ENCODE measurements at regions not wholly inside any gene's neighbourhood (a gene's known extent, or its start where the extent isn't known, plus 50 kb on each side); places are given as distances from the start of the nearest gene placed in this dataset.
"Not testable (repeated sequence)": the region's sequence is repeated elsewhere in the genome, so short reads cannot be mapped to it uniquely, and the experiment has no call there.

GRCh38 chr13:73809561-73809960, 324.6 kb downstream of the KLF12 start:
- no peak overlapping the region for H3K4me3 ChIP-seq (ENCODE audit: low read depth, low read length)
- TF ChIP-seq CTCF (IDR thresholded peaks at IDR 0.05; ENCODE audit: borderline replicate concordance, insufficient read depth, low read depth, low read length) = no peak

GRCh38 chr13:73808318-73808717, 325.9 kb downstream of the KLF12 start:
- no peak for TF ChIP-seq CTCF (IDR thresholded peaks at IDR 0.05; ENCODE audit: borderline replicate concordance, insufficient read depth, low read depth, low read length)
- H3K4me3 ChIP-seq (ENCODE audit: low read depth, low read length) = no peak overlapping the region

- H3K4me3 ChIP-seq (ENCODE audit: low read depth, low read length) = not testable (repeated sequence)
These were observed 328.8 kb downstream of the KLF12 start for GRCh38 chr13:73805326-73805958.

- no peak overlapping the region for H3K4me3 ChIP-seq (ENCODE audit: low read depth, low read length)
- no peak for TF ChIP-seq CTCF (IDR thresholded peaks at IDR 0.05; ENCODE audit: borderline replicate concordance, insufficient read depth, low read depth, low read length)
These were observed 330.2 kb downstream of the KLF12 start for GRCh38 chr13:73803997-73804396.

- no peak for TF ChIP-seq CTCF (IDR thresholded peaks at IDR 0.05; ENCODE audit: borderline replicate concordance, insufficient read depth, low read depth, low read length)
These were observed 334.2 kb downstream of the KLF12 start for GRCh38 chr13:73800011-73800410.

GRCh38 chr13:73794755-73795154, 339.4 kb downstream of the KLF12 start:
- H3K4me3 ChIP-seq (ENCODE audit: low read depth, low read length) = no peak overlapping the region
- no peak for TF ChIP-seq CTCF (IDR thresholded peaks at IDR 0.05; ENCODE audit: borderline replicate concordance, insufficient read depth, low read depth, low read length)

More at GRCh38 chr13:73800011-73800410, 334.2 kb downstream of the KLF12 start:
- H3K4me3 ChIP-seq (ENCODE audit: low read depth, low read length) = no peak overlapping the region

GRCh38 chr13:73793361-73793760, 340.8 kb downstream of the KLF12 start:
- TF ChIP-seq CTCF (IDR thresholded peaks at IDR 0.05; ENCODE audit: borderline replicate concordance, insufficient read depth, low read depth, low read length) = no peak
- H3K4me3 ChIP-seq (ENCODE audit: low read depth, low read length) = no peak overlapping the region

Measured in GM12875 (cell line).